GM12878 (cell line): ENCODE measurements at regions not wholly inside any gene's neighbourhood (a gene's known extent, or its start where the extent isn't known, plus 50 kb on each side); places are given as distances from the start of the nearest gene placed in this dataset.

Experiments
- ATAC-seq: fragments of 200-7000 bp; cut with Tn5 transposase; 3 replicates; pipeline ENCODE4 v1.9.1; 2020; ENCODE audit warnings: mild to moderate bottlenecking, moderate library complexity
- BruUV-seq: library from RNA; stranded (reverse); fragments of 400-500 nt; replicated peaks from 2 replicates; lab custom pipeline; 2021; lab: Mats Ljungman, UMichigan
- CTCF ChIA-PET: fragments of 300-600 bp; sonication (Branson Sonifier 250); formaldehyde crosslinking; extraction: SDS; loops from one replicate; lab custom pipeline; 2021; ENCODE audit warnings: inconsistent platforms; lab: Yijun Ruan, JAX
- POLR2A ChIA-PET: fragments of 350-600 bp; formaldehyde crosslinking; extraction: SDS; loops from one replicate; lab custom pipeline; 2021; ENCODE audit warnings: inconsistent platforms; lab: Charles Lee
- RAD21 ChIA-PET: fragments of 300-600 bp; sonication (Branson Sonifier 250); formaldehyde crosslinking; loops from one replicate; lab custom pipeline; 2023; ENCODE audit warnings: antibody characterized with exemption; ENCODE audit not compliant: unreplicated experiment; lab: Charles Lee
- SMC1A ChIA-PET: fragments of 300-600 bp; sonication (Branson Sonifier 250); formaldehyde crosslinking; loops from one replicate; lab custom pipeline; 2023; ENCODE audit not compliant: unreplicated experiment, uncharacterized antibody; lab: Charles Lee
- DNase-seq: peaks from one replicate; pipeline ENCODE4 v3.0.0-alpha.2; 2011; ENCODE audit warnings: low read depth, low spot score
- FAIRE-seq: peaks from 3 replicates; lab custom pipeline; 2011; peaks lifted over from hg19 to GRCh38; lab: Jason Lieb, UNC
- H2AFZ ChIP-seq: 2 replicates; pipeline ENCODE4 v1.6.0; 2011; ENCODE audit warnings: low read depth, low read length, control low read depth; ENCODE audit not compliant: control insufficient read depth
- H3K27ac ChIP-seq: 2 replicates; pipeline ENCODE4 v1.5.1; 2011; ENCODE audit warnings: control low read depth; ENCODE audit not compliant: control insufficient read depth, insufficient read depth
- H3K27me3 ChIP-seq, 2 experiments: replicated peaks in 1 of 2; 2 replicates each; pipeline versions ENCODE4 v1.6.0 to v1.6.1; 2011; ENCODE audit warnings: low read length in 1 of 2; ENCODE audit not compliant: control insufficient read depth in 2 of 2, insufficient read depth in 2 of 2
- H3K36me3 ChIP-seq, 2 experiments: 2 replicates each; pipeline ENCODE4 v1.5.1; 2011; ENCODE audit warnings: low read length in 1 of 2; ENCODE audit not compliant: control insufficient read depth in 2 of 2, insufficient read depth in 2 of 2
- H3K4me1 ChIP-seq: 2 replicates; pipeline ENCODE4 v1.6.1; 2011; ENCODE audit warnings: mild to moderate bottlenecking, low read length, moderate library complexity, mixed read lengths; ENCODE audit not compliant: control insufficient read depth, insufficient read depth
- H3K4me2 ChIP-seq: 2 replicates; pipeline ENCODE4 v1.6.0; 2011; ENCODE audit warnings: control low read depth; ENCODE audit not compliant: control insufficient read depth, insufficient read depth
- H3K4me3 ChIP-seq: fragments of 200-600 bp; sonication (generic); 2 replicates; pipeline ENCODE4 v1.5.1; 2016
- H3K79me2 ChIP-seq: 2 replicates; pipeline ENCODE4 v1.6.0; 2011; ENCODE audit warnings: low read length; ENCODE audit not compliant: control insufficient read depth, insufficient read depth
- H3K9ac ChIP-seq: 2 replicates; pipeline ENCODE4 v1.8.0; 2011; ENCODE audit warnings: low read length, control low read depth, mixed read lengths; ENCODE audit not compliant: control insufficient read depth, insufficient read depth
- H3K9me3 ChIP-seq: replicated peaks from 3 replicates; pipeline ENCODE4 v1.5.1; 2011; ENCODE audit warnings: mild to moderate bottlenecking, low read length; ENCODE audit not compliant: control insufficient read depth, insufficient read depth
- H4K20me1 ChIP-seq: 2 replicates; pipeline ENCODE4 v1.6.0; 2011; ENCODE audit not compliant: control insufficient read depth, insufficient read depth
- ASH2L ChIP-seq: fragments of 300-600, 200-600 bp; sonication (generic); IDR thresholded peaks from 2 replicates; pipeline ENCODE4 v1.6.1; 2017; ENCODE audit warnings: low read depth, mild to moderate bottlenecking, borderline replicate concordance
- BCL3 ChIP-seq: IDR thresholded peaks from 2 replicates; pipeline ENCODE4 v1.6.1; 2011; ENCODE audit warnings: borderline replicate concordance, low read depth, mild to moderate bottlenecking, moderate library complexity, low read length; ENCODE audit not compliant: insufficient read depth, poor library complexity, severe bottlenecking
- CBX5 ChIP-seq: sonication (generic); IDR thresholded peaks from 2 replicates; pipeline ENCODE4 v1.6.1; 2016; ENCODE audit warnings: low read depth, moderate library complexity, mild to moderate bottlenecking, inconsistent platforms
- CEBPZ ChIP-seq: fragments of 150-350 bp; IDR thresholded peaks from 2 replicates; pipeline ENCODE4 v1.6.1; 2016; ENCODE audit warnings: low read depth, low read length
- CREB1 ChIP-seq: IDR thresholded peaks from 2 replicates; pipeline ENCODE4 v1.6.1; 2012; ENCODE audit warnings: low read depth, mild to moderate bottlenecking, inconsistent platforms
- DPF2 ChIP-seq: fragments of 450-650 bp; IDR thresholded peaks from 2 replicates; pipeline ENCODE4 v1.6.1; 2017; ENCODE audit warnings: mild to moderate bottlenecking
- HDAC6 ChIP-seq: fragments of 200-600 bp; sonication (generic); IDR thresholded peaks from one replicate; pipeline ENCODE4 v1.8.0; 2017; ENCODE audit warnings: antibody characterized with exemption; ENCODE audit not compliant: unreplicated experiment
- JUNB ChIP-seq: IDR thresholded peaks from 2 replicates; pipeline ENCODE4 v1.6.1; 2016; ENCODE audit warnings: antibody characterized with exemption, mild to moderate bottlenecking
- NR2C1 ChIP-seq: fragments of 450-650 bp; IDR thresholded peaks from 2 replicates; pipeline ENCODE4 v1.6.1; 2017; ENCODE audit warnings: antibody characterized with exemption, mild to moderate bottlenecking, moderate library complexity
- PML ChIP-seq: IDR thresholded peaks from 2 replicates; pipeline ENCODE4 v1.6.1; 2012; ENCODE audit warnings: low read length, inconsistent platforms
- POLR2AphosphoS5 ChIP-seq: IDR thresholded peaks from 2 replicates; pipeline ENCODE4 v1.6.1; 2011; ENCODE audit warnings: mild to moderate bottlenecking, low read length, inconsistent platforms
- SIN3A ChIP-seq: IDR thresholded peaks from 2 replicates; pipeline ENCODE4 v1.6.1; 2012; ENCODE audit warnings: low read depth, low read length, improper control_type of control experiment
- TBL1XR1 ChIP-seq: IDR thresholded peaks from 2 replicates; pipeline ENCODE4 v1.6.1; 2012; ENCODE audit warnings: low read depth, low read length, improper control_type of control experiment
- WGBS: methylation state at CpG from one replicate; pipeline ENCODE4 v1.1.6; 2016; ENCODE audit warnings: low lambda C conversion rate; ENCODE audit not compliant: insufficient replicate concordance, insufficient coverage; ENCODE audit errors: missing lambda C conversion rate; 5-methylcytosine and 5-hydroxymethylcytosine counted together
- in situ Hi-C: fragments of 300-500 bp; cut with MboI; formaldehyde crosslinking; loops from 9 replicates; pipeline ENCODE4 v1.14.3; 2018; ENCODE audit warnings: mixed read lengths
- intact Hi-C: fragments of 100-400 bp; cut with micrococcal nuclease; formaldehyde crosslinking; loops from one replicate; pipeline ENCODE4 v1.14.2; 2022; ENCODE audit not compliant: unreplicated experiment
- TF ChIP-seq, protein P1 (sequence below): IDR thresholded peaks from 2 replicates; pipeline ENCODE4 v1.6.1; 2012; ENCODE audit warnings: low read depth, low read length, improper control_type of control experiment
- TF ChIP-seq, protein P2 (sequence below): IDR thresholded peaks from 2 replicates; pipeline ENCODE4 v1.6.1; 2012; ENCODE audit warnings: low read depth, low read length, improper control_type of control experiment

DNA sequence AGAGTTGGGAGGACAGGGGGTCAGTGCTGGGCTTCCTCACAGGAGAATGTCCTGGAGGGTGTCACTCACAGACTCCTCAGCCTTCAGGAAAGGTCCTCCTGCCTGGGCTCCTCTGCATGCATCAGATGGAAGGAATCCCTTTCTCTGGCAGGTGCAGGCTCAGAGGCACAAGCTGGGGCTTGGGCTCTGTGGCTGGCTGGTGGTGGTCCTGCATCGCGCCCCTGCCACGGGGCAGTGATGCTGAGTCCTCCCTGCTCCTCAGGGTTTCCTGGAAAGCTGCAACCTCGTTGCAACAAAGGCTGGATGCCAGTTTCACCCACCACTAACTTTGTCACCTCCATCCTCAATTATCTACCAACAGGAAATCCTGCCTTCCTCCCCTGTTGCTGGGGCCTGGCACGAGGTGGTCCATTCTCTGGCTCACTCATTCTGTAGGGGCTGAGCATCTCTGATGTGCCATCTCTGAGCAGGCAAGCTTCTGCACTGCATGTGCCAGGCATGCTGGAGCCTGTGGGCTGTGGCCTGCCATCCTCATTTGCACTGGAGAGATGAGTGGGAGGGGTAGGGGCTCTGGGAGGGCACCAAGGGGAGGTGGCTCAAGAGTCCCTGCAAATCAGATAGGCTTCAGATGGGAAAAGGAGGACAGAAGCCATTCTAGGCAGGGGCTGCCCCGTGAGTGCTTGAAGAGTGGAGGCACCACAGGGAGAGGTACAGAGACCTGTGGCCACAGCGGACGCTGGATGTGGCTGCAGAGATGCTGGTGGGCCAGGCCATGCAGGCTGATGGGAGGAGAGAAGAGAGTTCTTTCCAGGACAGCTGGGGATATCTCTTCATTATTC, 272.6 kb upstream of the HS6ST1 start:
- H4K20me1 ChIP-seq = no peaks in the 10 kb centered on the region
- SMC1A ChIA-PET = no interaction called here
- no peaks in the 10 kb centered on the region for H3K79me2 ChIP-seq
- 39% methylated on average over 8 of the region's 8 CpGs for WGBS
- H3K9ac ChIP-seq = no peak overlapping the region
- ATAC-seq (no peak), DNase-seq (no peak), FAIRE-seq (no peak)
- intact Hi-C loops = no loop called here
- no peak overlapping the region for H3K4me2 ChIP-seq
- CTCF ChIA-PET = no interaction called here
- in situ Hi-C loops = no loop called here
- RAD21 ChIA-PET = no interaction called here
- peaks cover 0 to 3% of the 10 kb centered on the region in 2 experiments; a peak in 1 of 4 replicates for H3K27me3 ChIP-seq
- no peak overlapping the region for H3K27ac ChIP-seq
- BruUV-seq = no TSS peak
- H3K4me3 ChIP-seq = no peak overlapping the region
- no peak overlapping the region for H2AFZ ChIP-seq
- H3K4me1 ChIP-seq = no peaks in the 10 kb centered on the region
- POLR2A ChIA-PET = no interaction called here
- H3K9me3 ChIP-seq = no peaks in the 10 kb centered on the region
- no peaks in the 10 kb centered on the region for H3K36me3 ChIP-seq
- no peak for TF ChIP-seq SIN3A
- TF ChIP-seq, protein P1, sequence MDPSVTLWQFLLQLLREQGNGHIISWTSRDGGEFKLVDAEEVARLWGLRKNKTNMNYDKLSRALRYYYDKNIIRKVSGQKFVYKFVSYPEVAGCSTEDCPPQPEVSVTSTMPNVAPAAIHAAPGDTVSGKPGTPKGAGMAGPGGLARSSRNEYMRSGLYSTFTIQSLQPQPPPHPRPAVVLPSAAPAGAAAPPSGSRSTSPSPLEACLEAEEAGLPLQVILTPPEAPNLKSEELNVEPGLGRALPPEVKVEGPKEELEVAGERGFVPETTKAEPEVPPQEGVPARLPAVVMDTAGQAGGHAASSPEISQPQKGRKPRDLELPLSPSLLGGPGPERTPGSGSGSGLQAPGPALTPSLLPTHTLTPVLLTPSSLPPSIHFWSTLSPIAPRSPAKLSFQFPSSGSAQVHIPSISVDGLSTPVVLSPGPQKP = no peak
- TF ChIP-seq BCL3 = no peak
- TF ChIP-seq DPF2 = no peak
- no peak for TF ChIP-seq CBX5
- TF ChIP-seq NR2C1 = no peak
- no peak for TF ChIP-seq CREB1
- no peak for TF ChIP-seq ASH2L
- TF ChIP-seq PML = no peak
- TF ChIP-seq HDAC6 = no peak
- no peak for TF ChIP-seq POLR2AphosphoS5
- TF ChIP-seq TBL1XR1 = no peak
- TF ChIP-seq, protein P2, sequence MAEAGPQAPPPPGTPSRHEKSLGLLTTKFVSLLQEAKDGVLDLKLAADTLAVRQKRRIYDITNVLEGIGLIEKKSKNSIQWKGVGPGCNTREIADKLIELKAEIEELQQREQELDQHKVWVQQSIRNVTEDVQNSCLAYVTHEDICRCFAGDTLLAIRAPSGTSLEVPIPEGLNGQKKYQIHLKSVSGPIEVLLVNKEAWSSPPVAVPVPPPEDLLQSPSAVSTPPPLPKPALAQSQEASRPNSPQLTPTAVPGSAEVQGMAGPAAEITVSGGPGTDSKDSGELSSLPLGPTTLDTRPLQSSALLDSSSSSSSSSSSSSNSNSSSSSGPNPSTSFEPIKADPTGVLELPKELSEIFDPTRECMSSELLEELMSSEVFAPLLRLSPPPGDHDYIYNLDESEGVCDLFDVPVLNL = no peak
- no peak for TF ChIP-seq CEBPZ
- TF ChIP-seq JUNB = no peak
- TF ChIP-seq, all 136 proteins: peak for 0
